Activated T-helper 17 cell treated with anti-CD3 and anti-CD28 coated beads, Interleukin-2, amount 50 U/mL, for 72 hours (primary cell): ENCODE measurements at regions not wholly inside any gene's neighbourhood (a gene's known extent, or its start where the extent isn't known, plus 50 kb on each side); places are given as distances from the start of the nearest gene placed in this dataset.

Experiments used
- ATAC-seq: fragments of 150-1000 bp; cut with Tn5 transposase; replicated peaks from 2 replicates; pipeline ENCODE4 v1.10.0; 2021; ENCODE audit warnings: mild to moderate bottlenecking, moderate library complexity
- H3K27ac Mint-ChIP-seq: one replicate; pipeline ENCODE4 v1.8.0; 2022; ENCODE audit warnings: mixed read lengths
- H3K27me3 Mint-ChIP-seq: one replicate; pipeline ENCODE4 v1.8.0; 2022; ENCODE audit warnings: mixed read lengths
- H3K36me3 Mint-ChIP-seq: one replicate; pipeline ENCODE4 v1.8.0; 2022; ENCODE audit warnings: low read depth, mild to moderate bottlenecking, mixed read lengths
- H3K4me1 Mint-ChIP-seq: one replicate; pipeline ENCODE4 v1.8.0; 2022; ENCODE audit warnings: mixed read lengths
- H3K4me3 Mint-ChIP-seq: one replicate; pipeline ENCODE4 v1.8.0; 2022; ENCODE audit warnings: mild to moderate bottlenecking, mixed read lengths
- H3K9me3 Mint-ChIP-seq: one replicate; pipeline ENCODE4 v1.8.0; 2022; ENCODE audit warnings: mixed read lengths

GRCh38 chr20:60543598-60543997, 585.4 kb downstream of the CDH26 start:
- Mint-ChIP-seq H3K27me3 (peaks cover 10% of the 10 kb centered on the region), H3K27ac (no peak overlapping the region), H3K4me1 (no peaks in the 10 kb centered on the region), H3K36me3 (no peaks in the 10 kb centered on the region), H3K4me3 (no peak overlapping the region), H3K9me3 (peaks cover 7% of the 10 kb centered on the region)
- ATAC-seq: no peak

- Mint-ChIP-seq H3K9me3 (peaks cover 7% of the 10 kb centered on the region), H3K27ac (no peak overlapping the region), H3K4me3 (no peak overlapping the region)
Observed at GRCh38 chr20:60553095-60553494, 594.9 kb downstream of the CDH26 start.

GRCh38 chr20:60558486-60558885, 600.3 kb downstream of the CDH26 start:
- ATAC-seq: no peak
- Mint-ChIP-seq H3K27me3 (peaks cover 28% of the 10 kb centered on the region), H3K36me3 (no peaks in the 10 kb centered on the region), H3K9me3 (no peaks in the 10 kb centered on the region), H3K27ac (no peak overlapping the region), H3K4me3 (no peak overlapping the region), H3K4me1 (no peaks in the 10 kb centered on the region)

More at GRCh38 chr20:60553095-60553494, 594.9 kb downstream of the CDH26 start:
- ATAC-seq: no peak
- Mint-ChIP-seq H3K36me3 (no peaks in the 10 kb centered on the region), H3K27me3 (peaks cover 26% of the 10 kb centered on the region), H3K4me1 (no peaks in the 10 kb centered on the region)

GRCh38 chr20:60559462-60559861, 601.2 kb downstream of the CDH26 start:
- Mint-ChIP-seq H3K4me1 (no peaks in the 10 kb centered on the region), H3K27me3 (peaks cover 28% of the 10 kb centered on the region), H3K27ac (no peak overlapping the region), H3K9me3 (no peaks in the 10 kb centered on the region), H3K36me3 (no peaks in the 10 kb centered on the region), H3K4me3 (no peak overlapping the region)
- no peak for ATAC-seq

GRCh38 chr20:60561052-60561451, 602.8 kb downstream of the CDH26 start:
- Mint-ChIP-seq H3K4me3 (no peak overlapping the region), H3K27me3 (peaks cover 23% of the 10 kb centered on the region), H3K27ac (no peak overlapping the region), H3K36me3 (no peaks in the 10 kb centered on the region), H3K4me1 (no peaks in the 10 kb centered on the region), H3K9me3 (no peaks in the 10 kb centered on the region)
- no peak for ATAC-seq

GRCh38 chr20:60565083-60565482, 606.9 kb downstream of the CDH26 start:
- H3K27me3 Mint-ChIP-seq: peaks cover 13% of the 10 kb centered on the region
- H3K4me1 Mint-ChIP-seq: no peaks in the 10 kb centered on the region
- no peak for ATAC-seq
- no peaks in the 10 kb centered on the region for H3K9me3 Mint-ChIP-seq
- no peak overlapping the region for H3K27ac Mint-ChIP-seq
- H3K36me3 Mint-ChIP-seq: no peaks in the 10 kb centered on the region
- no peak overlapping the region for H3K4me3 Mint-ChIP-seq

- no peak overlapping the region for H3K4me3 Mint-ChIP-seq
- peaks cover 11% of the 10 kb centered on the region for H3K27me3 Mint-ChIP-seq
- H3K4me1 Mint-ChIP-seq: no peaks in the 10 kb centered on the region
- H3K9me3 Mint-ChIP-seq: no peaks in the 10 kb centered on the region
- ATAC-seq: no peak
- no peak overlapping the region for H3K27ac Mint-ChIP-seq
- no peaks in the 10 kb centered on the region for H3K36me3 Mint-ChIP-seq
Observed at GRCh38 chr20:60565551-60565950, 607.3 kb downstream of the CDH26 start.

- no peak for ATAC-seq
- H3K9me3 Mint-ChIP-seq: no peaks in the 10 kb centered on the region
- H3K4me1 Mint-ChIP-seq: no peaks in the 10 kb centered on the region
- peaks cover 3% of the 10 kb centered on the region for H3K27me3 Mint-ChIP-seq
- no peak overlapping the region for H3K27ac Mint-ChIP-seq
- no peaks in the 10 kb centered on the region for H3K36me3 Mint-ChIP-seq
- H3K4me3 Mint-ChIP-seq: no peak overlapping the region
Observed at GRCh38 chr20:60569116-60569515, 610.9 kb downstream of the CDH26 start.

GRCh38 chr20:60570481-60571277, 612.5 kb downstream of the CDH26 start:
- no peak overlapping the region for H3K4me3 Mint-ChIP-seq
- no peaks in the 10 kb centered on the region for H3K36me3 Mint-ChIP-seq
- H3K9me3 Mint-ChIP-seq: no peaks in the 10 kb centered on the region
- H3K4me1 Mint-ChIP-seq: no peaks in the 10 kb centered on the region
- H3K27me3 Mint-ChIP-seq: peaks cover 3% of the 10 kb centered on the region
- no peak for ATAC-seq
- H3K27ac Mint-ChIP-seq: no peak overlapping the region

GRCh38 chr20:60573003-60573680, 614.9 kb downstream of the CDH26 start:
- no peak for ATAC-seq
- Mint-ChIP-seq H3K4me3 (no peak overlapping the region), H3K9me3 (no peaks in the 10 kb centered on the region), H3K36me3 (no peaks in the 10 kb centered on the region), H3K27me3 (peaks cover 3% of the 10 kb centered on the region), H3K27ac (no peak overlapping the region), H3K4me1 (no peaks in the 10 kb centered on the region)

- ATAC-seq: no peak
- Mint-ChIP-seq H3K36me3 (no peaks in the 10 kb centered on the region), H3K9me3 (no peaks in the 10 kb centered on the region), H3K27me3 (no peaks in the 10 kb centered on the region), H3K27ac (no peak overlapping the region), H3K4me1 (no peaks in the 10 kb centered on the region), H3K4me3 (no peak overlapping the region)
Observed at GRCh38 chr20:60576236-60576635, 618.0 kb downstream of the CDH26 start.

GRCh38 chr20:60579941-60580515, 621.8 kb downstream of the CDH26 start:
- no peak for ATAC-seq
- no peaks in the 10 kb centered on the region for H3K36me3 Mint-ChIP-seq
- no peak overlapping the region for H3K27ac Mint-ChIP-seq
- no peak overlapping the region for H3K4me3 Mint-ChIP-seq
- H3K27me3 Mint-ChIP-seq: no peaks in the 10 kb centered on the region
- H3K9me3 Mint-ChIP-seq: no peaks in the 10 kb centered on the region
- H3K4me1 Mint-ChIP-seq: no peaks in the 10 kb centered on the region

- no peaks in the 10 kb centered on the region for H3K4me1 Mint-ChIP-seq
- no peaks in the 10 kb centered on the region for H3K36me3 Mint-ChIP-seq
- peaks cover under 1% of the 10 kb centered on the region for H3K27me3 Mint-ChIP-seq
- no peak for ATAC-seq
- no peak overlapping the region for H3K27ac Mint-ChIP-seq
- no peak overlapping the region for H3K4me3 Mint-ChIP-seq
- no peaks in the 10 kb centered on the region for H3K9me3 Mint-ChIP-seq
Observed at GRCh38 chr20:60581606-60582115, 623.4 kb downstream of the CDH26 start.

GRCh38 chr20:60583741-60584140, 625.5 kb downstream of the CDH26 start:
- ATAC-seq: no peak
- Mint-ChIP-seq H3K9me3 (no peaks in the 10 kb centered on the region), H3K36me3 (no peaks in the 10 kb centered on the region)

GRCh38 chr20:60584221-60584620, 626.0 kb downstream of the CDH26 start:
- Mint-ChIP-seq H3K27ac (no peak overlapping the region), H3K36me3 (no peaks in the 10 kb centered on the region), H3K4me3 (no peak overlapping the region), H3K27me3 (peaks cover 3% of the 10 kb centered on the region), H3K9me3 (no peaks in the 10 kb centered on the region), H3K4me1 (no peaks in the 10 kb centered on the region)
- no peak for ATAC-seq

More at GRCh38 chr20:60583741-60584140, 625.5 kb downstream of the CDH26 start:
- Mint-ChIP-seq H3K4me1 (no peaks in the 10 kb centered on the region), H3K27me3 (peaks cover 3% of the 10 kb centered on the region), H3K4me3 (no peak overlapping the region), H3K27ac (no peak overlapping the region)
